ENCODE measurements at regions not wholly inside any gene's neighbourhood (a gene's known extent, or its start where the extent isn't known, plus 50 kb on each side); places are given as distances from the start of the nearest gene placed in this dataset.

GRCh38 chr5:59959330-59959729 lies 65.8 kb upstream of the PDE4D start:
- no peak for DNase-seq (ENCODE audit: low read depth)

GRCh38 chr5:59956130-59956783 lies 62.7 kb upstream of the PDE4D start:
- no peak for DNase-seq (ENCODE audit: low read depth)

GRCh38 chr5:59955241-59955640 lies 61.7 kb upstream of the PDE4D start:
- DNase-seq (ENCODE audit: low read depth): no peak

GRCh38 chr5:59943452-59944113 lies 50.1 kb upstream of the PDE4D start:
- no peak for DNase-seq (ENCODE audit: low read depth)
